HepG2 (cell line): ENCODE measurements at regions not wholly inside any gene's neighbourhood (a gene's known extent, or its start where the extent isn't known, plus 50 kb on each side); places are given as distances from the start of the nearest gene placed in this dataset.

Experiments used
- ARHGAP35 ChIP-seq: sonication (generic); formaldehyde crosslinking; IDR thresholded peaks from 2 replicates; pipeline ENCODE4 v1.9.0; 2022; ENCODE audit warnings: mild to moderate bottlenecking, inconsistent platforms, moderate library complexity, missing genetic modification reagents, borderline replicate concordance
- BHLHE40 ChIP-seq: IDR thresholded peaks from 2 replicates; pipeline ENCODE4 v1.6.1; 2011; ENCODE audit warnings: low read length, improper control_type of control experiment
- CEBPG ChIP-seq: IDR thresholded peaks from 2 replicates; pipeline ENCODE4 v1.6.1; 2016
- GABPB1 ChIP-seq: IDR thresholded peaks from 2 replicates; pipeline ENCODE4 v1.6.1; 2016; ENCODE audit warnings: mild to moderate bottlenecking, missing genetic modification reagents, moderate library complexity, missing compliant biosample characterization
- KLF11 ChIP-seq: IDR thresholded peaks from 2 replicates; pipeline ENCODE4 v1.6.1; 2016; ENCODE audit warnings: missing compliant biosample characterization
- PHB2 ChIP-seq: fragments of 450-650 bp; IDR thresholded peaks from 2 replicates; pipeline ENCODE4 v1.6.1; 2018; ENCODE audit not compliant: partially characterized antibody
- RFX5 ChIP-seq: IDR thresholded peaks from 2 replicates; pipeline ENCODE4 v1.6.1; 2011; ENCODE audit warnings: low read depth, low read length, improper control_type of control experiment
- ZKSCAN1 ChIP-seq: fragments of 150-350 bp; IDR thresholded peaks from 2 replicates; pipeline ENCODE4 v1.6.1; 2014; ENCODE audit warnings: low read length
- ZNF431 ChIP-seq: sonication (generic); formaldehyde crosslinking; IDR thresholded peaks from 2 replicates; pipeline ENCODE4 v1.9.0; 2022; ENCODE audit warnings: missing genetic modification reagents, low read depth, mild to moderate bottlenecking, borderline replicate concordance
- TF ChIP-seq, protein P1 (sequence below): sonication (generic); formaldehyde crosslinking; IDR thresholded peaks from 2 replicates; pipeline ENCODE4 v1.5.0; 2020; ENCODE audit warnings: mild to moderate bottlenecking, missing genetic modification reagents, moderate library complexity
- TF ChIP-seq, protein P2 (sequence below): sonication (generic); formaldehyde crosslinking; IDR thresholded peaks from 2 replicates; pipeline ENCODE4 v1.4.0; 2020; ENCODE audit warnings: mild to moderate bottlenecking, low read depth, missing genetic modification reagents
- TF ChIP-seq, protein P3 (sequence below): sonication (generic); formaldehyde crosslinking; IDR thresholded peaks from one replicate; pipeline ENCODE4 v1.5.1; 2020; ENCODE audit warnings: mild to moderate bottlenecking, missing genetic modification reagents; ENCODE audit errors: not compliant biosample characterization

DNA sequence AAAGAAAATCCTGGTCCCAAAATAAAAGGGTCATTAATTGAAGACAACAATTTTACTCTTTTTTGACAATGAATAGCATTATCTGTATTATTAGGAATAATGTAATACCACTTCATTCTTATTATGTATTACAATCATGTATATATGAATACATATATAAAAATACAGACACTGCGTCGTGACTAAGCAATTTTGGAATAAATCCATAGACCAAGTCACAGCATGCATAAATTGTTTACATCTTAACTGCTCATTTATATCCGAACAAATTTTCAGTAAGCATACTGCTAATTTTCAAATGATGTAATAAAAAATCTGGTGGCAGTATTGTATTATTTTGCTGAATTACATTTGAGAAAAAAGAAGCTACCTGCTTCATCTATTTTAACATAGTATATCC is 321.6 kb upstream of the PITX2 start:
- TF ChIP-seq RFX5 = no peak
- no peak for TF ChIP-seq CEBPG
- no peak for TF ChIP-seq ZKSCAN1
- TF ChIP-seq, protein P1, sequence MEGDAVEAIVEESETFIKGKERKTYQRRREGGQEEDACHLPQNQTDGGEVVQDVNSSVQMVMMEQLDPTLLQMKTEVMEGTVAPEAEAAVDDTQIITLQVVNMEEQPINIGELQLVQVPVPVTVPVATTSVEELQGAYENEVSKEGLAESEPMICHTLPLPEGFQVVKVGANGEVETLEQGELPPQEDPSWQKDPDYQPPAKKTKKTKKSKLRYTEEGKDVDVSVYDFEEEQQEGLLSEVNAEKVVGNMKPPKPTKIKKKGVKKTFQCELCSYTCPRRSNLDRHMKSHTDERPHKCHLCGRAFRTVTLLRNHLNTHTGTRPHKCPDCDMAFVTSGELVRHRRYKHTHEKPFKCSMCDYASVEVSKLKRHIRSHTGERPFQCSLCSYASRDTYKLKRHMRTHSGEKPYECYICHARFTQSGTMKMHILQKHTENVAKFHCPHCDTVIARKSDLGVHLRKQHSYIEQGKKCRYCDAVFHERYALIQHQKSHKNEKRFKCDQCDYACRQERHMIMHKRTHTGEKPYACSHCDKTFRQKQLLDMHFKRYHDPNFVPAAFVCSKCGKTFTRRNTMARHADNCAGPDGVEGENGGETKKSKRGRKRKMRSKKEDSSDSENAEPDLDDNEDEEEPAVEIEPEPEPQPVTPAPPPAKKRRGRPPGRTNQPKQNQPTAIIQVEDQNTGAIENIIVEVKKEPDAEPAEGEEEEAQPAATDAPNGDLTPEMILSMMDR (CRISPR knock-in tag) = no peak
- TF ChIP-seq BHLHE40 = no peak
- no peak for TF ChIP-seq KLF11
- TF ChIP-seq GABPB1 (CRISPR knock-in tag) = no peak
- TF ChIP-seq ZNF431 = no peak
- TF ChIP-seq, protein P2, sequence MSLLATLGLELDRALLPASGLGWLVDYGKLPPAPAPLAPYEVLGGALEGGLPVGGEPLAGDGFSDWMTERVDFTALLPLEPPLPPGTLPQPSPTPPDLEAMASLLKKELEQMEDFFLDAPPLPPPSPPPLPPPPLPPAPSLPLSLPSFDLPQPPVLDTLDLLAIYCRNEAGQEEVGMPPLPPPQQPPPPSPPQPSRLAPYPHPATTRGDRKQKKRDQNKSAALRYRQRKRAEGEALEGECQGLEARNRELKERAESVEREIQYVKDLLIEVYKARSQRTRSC (CRISPR knock-in tag) = no peak
- TF ChIP-seq ARHGAP35 (CRISPR knock-in tag) = no peak
- TF ChIP-seq, protein P3, sequence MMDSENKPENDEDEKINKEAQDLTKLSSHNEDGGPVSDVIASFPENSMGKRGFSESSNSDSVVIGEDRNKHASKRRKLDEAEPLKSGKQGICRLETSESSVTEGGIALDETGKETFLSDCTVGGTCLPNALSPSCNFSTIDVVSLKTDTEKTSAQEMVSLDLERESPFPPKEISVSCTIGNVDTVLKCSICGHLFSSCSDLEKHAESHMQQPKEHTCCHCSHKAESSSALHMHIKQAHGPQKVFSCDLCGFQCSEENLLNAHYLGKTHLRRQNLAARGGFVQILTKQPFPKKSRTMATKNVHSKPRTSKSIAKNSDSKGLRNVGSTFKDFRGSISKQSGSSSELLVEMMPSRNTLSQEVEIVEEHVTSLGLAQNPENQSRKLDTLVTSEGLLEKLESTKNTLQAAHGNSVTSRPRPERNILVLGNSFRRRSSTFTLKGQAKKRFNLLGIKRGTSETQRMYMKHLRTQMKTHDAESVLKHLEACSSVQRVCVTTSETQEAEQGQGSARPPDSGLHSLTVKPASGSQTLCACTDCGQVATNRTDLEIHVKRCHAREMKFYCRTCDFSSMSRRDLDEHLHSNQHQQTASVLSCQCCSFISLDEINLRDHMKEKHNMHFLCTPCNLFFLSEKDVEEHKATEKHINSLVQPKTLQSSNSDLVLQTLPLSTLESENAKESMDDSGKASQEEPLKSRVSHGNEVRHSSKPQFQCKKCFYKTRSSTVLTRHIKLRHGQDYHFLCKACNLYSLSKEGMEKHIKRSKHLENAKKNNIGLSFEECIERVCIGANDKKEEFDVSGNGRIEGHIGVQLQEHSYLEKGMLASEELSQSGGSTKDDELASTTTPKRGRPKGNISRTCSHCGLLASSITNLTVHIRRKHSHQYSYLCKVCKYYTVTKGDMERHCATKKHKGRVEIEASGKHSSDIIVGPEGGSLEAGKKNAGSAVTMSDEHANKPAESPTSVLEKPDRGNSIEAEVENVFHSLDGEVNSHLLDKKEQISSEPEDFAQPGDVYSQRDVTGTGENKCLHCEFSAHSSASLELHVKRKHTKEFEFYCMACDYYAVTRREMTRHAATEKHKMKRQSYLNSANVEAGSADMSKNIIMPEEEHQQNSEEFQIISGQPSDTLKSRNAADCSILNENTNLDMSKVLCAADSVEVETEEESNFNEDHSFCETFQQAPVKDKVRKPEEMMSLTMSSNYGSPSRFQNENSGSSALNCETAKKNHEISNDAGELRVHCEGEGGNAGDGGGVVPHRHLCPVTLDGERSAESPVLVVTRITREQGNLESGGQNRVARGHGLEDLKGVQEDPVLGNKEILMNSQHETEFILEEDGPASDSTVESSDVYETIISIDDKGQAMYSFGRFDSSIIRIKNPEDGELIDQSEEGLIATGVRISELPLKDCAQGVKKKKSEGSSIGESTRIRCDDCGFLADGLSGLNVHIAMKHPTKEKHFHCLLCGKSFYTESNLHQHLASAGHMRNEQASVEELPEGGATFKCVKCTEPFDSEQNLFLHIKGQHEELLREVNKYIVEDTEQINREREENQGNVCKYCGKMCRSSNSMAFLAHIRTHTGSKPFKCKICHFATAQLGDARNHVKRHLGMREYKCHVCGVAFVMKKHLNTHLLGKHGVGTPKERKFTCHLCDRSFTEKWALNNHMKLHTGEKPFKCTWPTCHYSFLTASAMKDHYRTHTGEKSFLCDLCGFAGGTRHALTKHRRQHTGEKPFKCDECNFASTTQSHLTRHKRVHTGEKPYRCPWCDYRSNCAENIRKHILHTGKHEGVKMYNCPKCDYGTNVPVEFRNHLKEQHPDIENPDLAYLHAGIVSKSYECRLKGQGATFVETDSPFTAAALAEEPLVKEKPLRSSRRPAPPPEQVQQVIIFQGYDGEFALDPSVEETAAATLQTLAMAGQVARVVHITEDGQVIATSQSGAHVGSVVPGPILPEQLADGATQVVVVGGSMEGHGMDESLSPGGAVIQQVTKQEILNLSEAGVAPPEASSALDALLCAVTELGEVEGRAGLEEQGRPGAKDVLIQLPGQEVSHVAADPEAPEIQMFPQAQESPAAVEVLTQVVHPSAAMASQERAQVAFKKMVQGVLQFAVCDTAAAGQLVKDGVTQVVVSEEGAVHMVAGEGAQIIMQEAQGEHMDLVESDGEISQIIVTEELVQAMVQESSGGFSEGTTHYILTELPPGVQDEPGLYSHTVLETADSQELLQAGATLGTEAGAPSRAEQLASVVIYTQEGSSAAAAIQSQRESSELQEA = no peak
- TF ChIP-seq PHB2 = no peak
